ENCODE measurements at regions not wholly inside any gene's neighbourhood (a gene's known extent, or its start where the extent isn't known, plus 50 kb on each side); places are given as distances from the start of the nearest gene placed in this dataset.

DNA sequence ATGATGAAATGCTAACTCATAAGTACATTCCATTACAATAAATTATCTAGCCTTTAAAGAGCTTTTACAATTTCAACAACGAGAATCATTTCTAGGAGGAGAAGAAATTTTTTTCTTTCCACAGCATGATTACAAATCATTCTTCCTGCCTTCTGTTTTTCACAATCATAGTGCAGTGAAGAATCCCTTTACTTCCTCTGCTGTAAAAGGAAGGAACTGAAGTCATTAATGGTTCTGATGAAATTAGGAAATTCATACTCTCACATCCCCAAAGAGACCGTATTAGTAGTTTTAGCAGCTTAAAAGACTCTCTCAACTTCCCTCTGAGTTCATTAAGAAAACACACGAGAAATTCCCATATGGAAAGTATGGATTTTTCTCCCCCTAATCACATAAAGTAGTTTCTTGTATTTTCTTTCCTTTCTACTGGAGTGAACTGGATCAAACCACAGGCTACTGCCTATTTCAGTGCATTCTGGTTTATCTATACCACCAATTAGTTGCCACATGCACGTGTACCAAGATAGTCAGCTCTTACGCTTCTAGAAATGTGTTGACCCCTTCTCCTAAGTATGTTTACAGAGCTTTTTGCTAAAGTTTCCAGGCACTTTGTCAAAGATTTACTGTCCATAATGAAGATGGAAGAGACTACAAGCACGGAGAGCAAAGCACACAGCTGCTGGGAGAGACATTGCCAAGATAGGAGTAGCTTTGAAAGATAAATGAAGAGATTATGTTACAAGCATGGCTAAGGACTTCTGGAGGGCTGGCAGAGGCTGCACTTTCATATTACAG lies 58.9 kb upstream of the KITLG start:
- Histone ChIP-seq H3K27me3 (ENCODE audit: control insufficient read depth in 1 of 2, insufficient read depth in 2 of 2, low read length in 2 of 2) (no peaks in the 10 kb centered on the region), H3K27ac (ENCODE audit: low read length) (peak overlapping the region; percentile 25), H3K9ac (ENCODE audit: low read length in 2 of 2) (peak overlapping the region in 1 of 2 donors; percentile 10), H3K36me3 (ENCODE audit: control insufficient read depth in 2 of 2, insufficient read depth in 2 of 2, low read length in 2 of 2) (no peaks in the 10 kb centered on the region), H3K9me3 (ENCODE audit: control insufficient read depth in 2 of 2, low read length in 2 of 2) (no peaks in the 10 kb centered on the region), H3K4me3 (ENCODE audit: low read length in 2 of 2) (peak overlapping the region; percentile 56 to 57), H3K4me1 (ENCODE audit: control insufficient read depth, insufficient read depth, low read length) (peaks cover 7% of the 10 kb centered on the region)

DNA sequence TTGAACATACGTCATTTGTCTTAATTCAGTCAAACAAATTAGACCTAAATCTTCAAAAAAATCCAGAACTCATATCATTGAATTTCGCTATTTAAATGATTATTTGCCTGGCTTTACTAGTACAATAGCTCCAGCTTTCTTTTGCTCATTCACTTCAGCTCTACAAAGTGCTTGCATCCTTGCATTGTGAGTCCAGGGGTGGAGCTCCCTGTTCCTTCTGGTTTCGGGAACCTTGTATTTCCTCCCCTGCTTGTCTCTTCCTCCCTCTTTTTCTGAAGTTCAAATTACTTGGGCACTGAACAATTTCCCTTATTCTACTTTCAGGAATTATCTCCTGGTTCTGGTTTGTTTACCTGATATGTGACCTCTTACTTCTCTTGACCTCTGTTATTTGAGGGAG lies 58.1 kb upstream of the KITLG start:
- no peaks in the 10 kb centered on the region for H3K9me3 ChIP-seq (ENCODE audit: control insufficient read depth in 2 of 2, low read length in 2 of 2)
- no peaks in the 10 kb centered on the region for H3K27me3 ChIP-seq (ENCODE audit: control insufficient read depth in 1 of 2, insufficient read depth in 2 of 2, low read length in 2 of 2)
- H3K4me3 ChIP-seq (ENCODE audit: low read length in 2 of 2): no peak overlapping the region
- H3K9ac ChIP-seq (ENCODE audit: low read length in 2 of 2): no peak overlapping the region
- no peak overlapping the region for H3K27ac ChIP-seq (ENCODE audit: low read length)
- H3K4me1 ChIP-seq (ENCODE audit: control insufficient read depth, insufficient read depth, low read length): peaks cover 7% of the 10 kb centered on the region
- H3K36me3 ChIP-seq (ENCODE audit: control insufficient read depth in 2 of 2, insufficient read depth in 2 of 2, low read length in 2 of 2): no peaks in the 10 kb centered on the region

GRCh38 chr12:88634008-88634407 lies 53.7 kb upstream of the KITLG start:
- no peaks in the 10 kb centered on the region for H3K9me3 ChIP-seq (ENCODE audit: control insufficient read depth in 2 of 2, low read length in 2 of 2)
- no peaks in the 10 kb centered on the region for H3K36me3 ChIP-seq (ENCODE audit: control insufficient read depth in 2 of 2, insufficient read depth in 2 of 2, low read length in 2 of 2)
- no peak overlapping the region for H3K4me3 ChIP-seq (ENCODE audit: low read length in 2 of 2)
- no peaks in the 10 kb centered on the region for H3K27me3 ChIP-seq (ENCODE audit: control insufficient read depth in 1 of 2, insufficient read depth in 2 of 2, low read length in 2 of 2)
- no peak overlapping the region for H3K27ac ChIP-seq (ENCODE audit: low read length)
- H3K9ac ChIP-seq (ENCODE audit: low read length in 2 of 2): no peak overlapping the region
- H3K4me1 ChIP-seq (ENCODE audit: control insufficient read depth, insufficient read depth, low read length): peaks cover 6% of the 10 kb centered on the region

GRCh38 chr12:88633312-88633711 lies 53.0 kb upstream of the KITLG start:
- Histone ChIP-seq H3K9me3 (ENCODE audit: control insufficient read depth in 2 of 2, low read length in 2 of 2) (no peaks in the 10 kb centered on the region), H3K36me3 (ENCODE audit: control insufficient read depth in 2 of 2, insufficient read depth in 2 of 2, low read length in 2 of 2) (no peaks in the 10 kb centered on the region), H3K27me3 (ENCODE audit: control insufficient read depth in 1 of 2, insufficient read depth in 2 of 2, low read length in 2 of 2) (no peaks in the 10 kb centered on the region), H3K9ac (ENCODE audit: low read length in 2 of 2) (no peak overlapping the region), H3K4me3 (ENCODE audit: low read length in 2 of 2) (no peak overlapping the region), H3K27ac (ENCODE audit: low read length) (no peak overlapping the region), H3K4me1 (ENCODE audit: control insufficient read depth, insufficient read depth, low read length) (peaks cover 6% of the 10 kb centered on the region)

DNA sequence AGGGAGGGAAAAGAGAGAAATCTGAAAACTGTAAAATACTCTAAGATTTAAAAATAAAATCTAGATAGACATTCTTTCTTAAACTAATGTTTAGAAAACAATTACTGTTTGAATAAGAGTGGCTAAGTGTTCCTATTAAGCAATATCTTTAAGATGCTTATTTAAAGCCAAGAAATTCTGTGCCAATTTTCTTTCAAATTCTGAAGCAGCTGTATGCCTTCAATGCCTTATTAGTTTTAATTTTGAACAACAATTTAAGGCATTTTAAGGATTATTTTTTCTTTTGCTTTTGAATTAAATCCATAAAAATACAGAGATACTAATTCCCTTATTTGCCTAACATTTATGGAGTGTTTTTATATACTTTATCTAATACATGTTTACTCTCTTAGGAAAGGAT lies 50.3 kb upstream of the KITLG start:
- Histone ChIP-seq H3K9ac (ENCODE audit: low read length in 2 of 2) (no peak overlapping the region), H3K9me3 (ENCODE audit: control insufficient read depth in 2 of 2, low read length in 2 of 2) (no peaks in the 10 kb centered on the region), H3K36me3 (ENCODE audit: control insufficient read depth in 2 of 2, insufficient read depth in 2 of 2, low read length in 2 of 2) (no peaks in the 10 kb centered on the region), H3K4me1 (ENCODE audit: control insufficient read depth, insufficient read depth, low read length) (peaks cover 6% of the 10 kb centered on the region), H3K4me3 (ENCODE audit: low read length in 2 of 2) (no peak overlapping the region), H3K27ac (ENCODE audit: low read length) (no peak overlapping the region), H3K27me3 (ENCODE audit: control insufficient read depth in 1 of 2, insufficient read depth in 2 of 2, low read length in 2 of 2) (no peaks in the 10 kb centered on the region)
